ENCODE measurements at regions not wholly inside any gene's neighbourhood (a gene's known extent, or its start where the extent isn't known, plus 50 kb on each side); places are given as distances from the start of the nearest gene placed in this dataset.

DNA sequence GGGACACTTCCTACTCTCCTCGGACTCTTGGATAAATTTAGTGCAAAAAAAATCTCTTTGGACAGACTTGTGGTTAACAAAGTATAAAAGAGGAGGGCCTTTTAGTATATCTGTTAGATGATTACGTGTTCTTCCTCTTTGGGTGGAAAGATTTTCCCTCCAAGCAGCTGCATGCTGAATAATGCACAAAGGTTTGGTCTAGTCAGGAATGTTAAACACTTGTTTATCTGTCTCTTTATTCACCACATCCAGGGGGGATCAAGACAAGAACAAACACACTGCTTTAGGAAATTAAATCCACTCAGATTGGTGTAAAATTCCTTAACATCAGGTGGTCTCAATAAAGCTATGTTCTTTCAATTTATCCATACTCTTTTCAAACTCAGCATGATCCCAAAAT is 260.9 kb upstream of the CHD6 start:
- DNase-seq: no peak

GRCh38 chr20:41877911-41878310 is 259.7 kb upstream of the CHD6 start:
- DNase-seq: no peak

- DNase-seq: no peak
These were observed 256.5 kb upstream of the CHD6 start for GRCh38 chr20:41874658-41875057.

DNA sequence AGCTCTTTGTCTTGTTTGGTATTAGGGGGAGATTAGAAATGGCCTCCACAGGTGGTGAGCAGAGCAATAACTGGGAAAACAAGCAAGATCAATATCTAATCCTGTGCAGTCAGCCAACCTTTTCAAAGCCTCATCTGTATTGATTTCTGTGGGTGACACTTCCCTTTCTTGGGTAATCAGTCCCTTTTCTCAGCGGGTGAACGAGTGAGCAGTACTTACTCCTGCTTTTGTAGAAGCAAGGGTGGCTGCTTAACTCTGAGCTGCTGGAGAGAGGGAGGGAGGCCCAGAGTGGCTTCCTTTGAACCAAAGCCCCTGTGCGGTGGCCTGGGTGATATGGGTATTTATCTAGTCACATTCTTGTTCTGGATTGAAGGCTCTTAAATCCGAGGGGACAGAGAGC is 254.8 kb upstream of the CHD6 start:
- DNase-seq: no peak

- DNase-seq: no peak
These were observed 252.8 kb upstream of the CHD6 start for GRCh38 chr20:41870869-41871462.

- no peak for DNase-seq
These were observed 251.1 kb upstream of the CHD6 start for GRCh38 chr20:41869261-41869660.

GRCh38 chr20:41865938-41866337 is 247.8 kb upstream of the CHD6 start:
- no peak for DNase-seq

DNA sequence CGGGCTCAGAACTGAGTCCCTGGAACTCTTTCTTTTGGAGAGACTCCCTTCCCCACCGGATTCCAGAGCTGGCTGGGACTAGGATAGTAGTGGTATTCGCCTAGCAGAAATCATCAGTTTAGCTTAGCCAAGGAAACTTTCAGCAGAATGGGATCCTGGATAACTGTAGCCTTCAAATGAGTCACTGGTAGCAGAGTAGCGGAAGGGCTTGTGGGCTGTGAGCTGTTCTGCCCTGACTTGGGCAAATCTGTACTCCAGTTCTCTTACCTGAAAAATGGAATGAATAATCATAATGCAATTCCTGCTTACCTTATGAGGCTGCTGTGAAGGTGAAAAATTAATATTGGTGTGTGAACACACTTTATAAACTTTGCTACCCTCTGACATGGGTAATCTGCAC is 244.3 kb upstream of the CHD6 start:
- DNase-seq: no peak

DNA sequence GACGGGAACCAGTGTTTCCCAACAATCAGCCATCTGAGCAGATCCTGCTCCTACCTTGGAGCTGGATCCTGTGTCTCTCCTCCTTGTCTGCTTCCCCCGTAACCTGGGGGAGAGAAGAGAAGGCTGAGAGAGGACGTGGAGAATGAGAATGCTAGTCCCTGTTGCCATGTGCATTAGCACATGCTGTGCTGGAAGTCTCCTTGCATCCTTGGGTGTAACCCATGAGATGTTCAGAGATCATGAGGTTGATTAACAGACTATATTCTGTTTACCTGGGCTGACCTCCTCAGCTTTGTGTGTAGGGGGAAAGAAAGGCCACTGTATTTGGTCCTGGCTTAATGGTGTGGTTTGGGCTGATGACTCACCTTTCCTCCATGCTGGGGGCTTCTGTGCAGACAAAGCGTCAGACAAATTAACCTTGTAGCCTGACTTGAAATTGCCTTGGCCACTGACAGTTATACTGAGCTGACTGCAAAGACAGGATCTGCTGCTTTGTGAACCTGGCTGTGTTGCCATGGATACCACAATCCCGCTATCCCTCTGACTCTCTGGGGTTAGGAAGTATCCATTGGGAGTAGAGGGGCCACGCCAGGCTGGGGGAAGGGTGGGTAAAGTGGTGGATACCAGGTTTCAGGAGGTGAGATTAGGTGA is 243.7 kb upstream of the CHD6 start:
- DNase-seq: no peak

- DNase-seq: no peak
These were observed 236.6 kb upstream of the CHD6 start for GRCh38 chr20:41854765-41855164.

GRCh38 chr20:41853806-41854205 is 235.6 kb upstream of the CHD6 start:
- no peak for DNase-seq

- no peak for DNase-seq
These were observed 230.0 kb upstream of the CHD6 start for GRCh38 chr20:41848180-41848579.

GRCh38 chr20:41837669-41838224 is 219.6 kb upstream of the CHD6 start:
- DNase-seq: no peak

GRCh38 chr20:41833739-41834138 is 215.6 kb upstream of the CHD6 start:
- no peak for DNase-seq

DNA sequence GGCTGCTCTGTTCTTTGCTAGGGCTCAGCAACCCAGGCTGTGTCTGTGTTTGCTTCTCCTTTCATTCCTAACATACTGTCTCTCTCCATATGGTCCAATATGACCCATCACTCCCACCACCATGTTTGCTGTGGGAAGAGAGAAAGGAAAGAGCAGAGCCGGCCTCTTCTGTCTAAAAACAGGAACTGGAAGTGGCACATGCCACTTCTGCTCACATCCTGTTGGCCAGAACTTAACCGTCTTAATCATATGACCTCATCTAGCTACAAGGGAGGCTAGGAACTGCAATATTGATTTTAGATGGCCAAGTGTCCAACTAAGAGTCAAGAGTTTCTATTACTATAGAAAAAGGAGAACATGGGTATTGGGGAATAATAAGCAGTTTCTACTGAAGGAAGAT is 212.5 kb upstream of the CHD6 start:
- no peak for DNase-seq

DNA sequence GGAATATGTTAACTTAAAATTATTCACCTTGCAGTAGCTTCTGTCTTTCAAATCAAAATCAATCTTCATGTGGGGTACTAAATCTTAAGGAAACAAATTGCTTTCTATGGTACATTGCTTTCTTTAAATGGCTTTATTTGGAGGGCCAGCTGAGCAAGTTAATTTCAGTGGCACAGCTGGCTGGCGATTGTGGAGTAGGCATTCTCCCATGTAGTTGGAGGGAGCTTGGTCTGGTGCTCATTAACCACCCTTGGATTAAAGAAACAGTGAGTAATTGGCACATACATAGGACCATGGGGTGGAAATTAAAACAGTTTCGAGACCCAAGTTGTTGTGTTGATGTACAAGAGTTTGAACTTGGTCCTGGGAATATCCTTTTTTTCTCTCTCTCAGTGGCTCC is 201.3 kb upstream of the CHD6 start:
- DNase-seq: no peak

- no peak for DNase-seq
These were observed 200.8 kb upstream of the CHD6 start for GRCh38 chr20:41818991-41819390.

DNA sequence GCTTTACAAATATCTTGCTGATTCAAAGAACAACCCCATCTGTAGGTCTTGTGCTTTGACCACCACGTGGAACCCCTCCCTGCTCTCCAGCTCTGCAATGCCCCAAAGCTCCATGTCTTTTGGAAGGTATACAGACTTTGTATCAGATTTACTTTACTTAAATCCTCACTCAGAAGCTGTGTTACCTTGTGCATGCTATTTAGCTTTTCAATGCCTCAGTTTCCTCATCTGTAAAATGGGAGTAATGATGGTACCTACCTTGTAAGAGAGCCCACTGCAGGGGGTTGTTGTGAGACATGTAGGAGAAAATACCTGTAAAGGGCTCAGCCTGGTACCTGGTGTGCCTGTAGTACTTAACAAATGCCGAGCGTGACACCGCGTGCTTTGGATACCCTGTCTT is 200.2 kb upstream of the CHD6 start:
- no peak for DNase-seq

DNA sequence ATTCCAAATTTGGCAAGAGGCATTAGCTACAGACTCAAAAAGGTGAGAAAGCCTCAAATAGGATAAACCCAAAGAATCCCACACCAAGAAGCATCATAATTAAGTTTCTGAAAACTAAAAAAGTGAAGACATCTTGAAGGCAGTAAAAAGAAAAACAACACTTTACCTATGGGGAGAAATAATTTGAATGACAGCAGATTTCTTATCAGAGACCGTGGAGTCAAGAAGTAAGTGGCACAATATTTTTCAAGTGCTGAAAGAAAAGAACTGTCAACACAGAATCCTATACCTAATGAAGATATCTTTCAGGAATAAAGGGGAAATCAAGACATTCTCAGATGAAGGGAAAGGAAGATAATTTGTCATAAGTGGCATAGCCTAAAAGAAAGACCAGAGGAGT is 193.3 kb upstream of the CHD6 start:
- no peak for DNase-seq

GRCh38 chr20:41800040-41800439 is 181.9 kb upstream of the CHD6 start:
- no peak for DNase-seq

DNA sequence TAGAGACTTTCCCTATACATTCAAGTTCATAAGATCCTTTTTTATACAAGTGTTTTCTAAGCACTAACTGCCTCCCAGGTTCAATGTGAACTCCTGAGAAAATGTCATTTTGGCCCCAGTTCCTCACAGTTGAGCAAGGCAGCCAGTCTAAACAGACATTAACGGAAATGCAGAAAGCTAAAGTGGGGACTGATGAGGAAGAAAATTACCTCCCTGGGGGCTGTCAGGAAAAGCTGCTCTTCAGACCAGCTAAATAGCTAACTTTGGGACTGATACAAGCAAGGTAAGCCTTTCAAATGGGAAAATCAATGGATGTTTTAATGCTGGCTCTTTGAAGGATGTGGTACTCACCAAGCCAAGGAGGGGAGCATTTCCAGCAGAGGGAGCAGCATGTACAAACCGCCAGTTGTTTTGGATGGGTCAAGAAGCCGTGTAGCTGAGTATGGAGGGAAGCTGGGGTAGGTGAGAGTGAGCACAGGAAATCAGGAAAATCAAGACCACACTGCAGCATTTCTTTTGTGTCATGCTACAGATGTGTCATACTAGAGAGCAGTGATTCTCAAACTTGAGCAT is 180.8 kb upstream of the CHD6 start:
- DNase-seq: no peak

DNA sequence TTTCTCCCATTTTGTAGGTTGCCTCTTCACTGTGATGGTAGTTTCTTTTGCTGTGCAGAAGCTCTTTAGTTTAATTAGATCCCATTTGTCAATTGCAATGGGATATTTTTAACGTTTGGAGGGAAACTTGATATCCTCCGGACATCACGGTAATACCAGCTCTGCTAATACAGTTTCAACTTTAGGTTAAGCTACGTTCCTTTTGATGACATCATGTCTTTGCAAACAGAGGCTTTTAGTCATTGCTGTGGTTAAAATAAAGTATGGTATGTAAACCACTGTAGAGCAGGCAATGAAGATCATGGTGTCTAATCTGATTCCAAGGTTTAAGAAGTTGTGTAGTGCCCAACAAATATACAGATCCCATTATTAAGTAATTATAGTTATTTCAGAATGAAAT is 168.0 kb upstream of the CHD6 start:
- no peak for DNase-seq

GRCh38 chr20:41784209-41784958 is 166.2 kb upstream of the CHD6 start:
- no peak for DNase-seq
